ENCODE measurements at regions not wholly inside any gene's neighbourhood (a gene's known extent, or its start where the extent isn't known, plus 50 kb on each side); places are given as distances from the start of the nearest gene placed in this dataset.

DNA sequence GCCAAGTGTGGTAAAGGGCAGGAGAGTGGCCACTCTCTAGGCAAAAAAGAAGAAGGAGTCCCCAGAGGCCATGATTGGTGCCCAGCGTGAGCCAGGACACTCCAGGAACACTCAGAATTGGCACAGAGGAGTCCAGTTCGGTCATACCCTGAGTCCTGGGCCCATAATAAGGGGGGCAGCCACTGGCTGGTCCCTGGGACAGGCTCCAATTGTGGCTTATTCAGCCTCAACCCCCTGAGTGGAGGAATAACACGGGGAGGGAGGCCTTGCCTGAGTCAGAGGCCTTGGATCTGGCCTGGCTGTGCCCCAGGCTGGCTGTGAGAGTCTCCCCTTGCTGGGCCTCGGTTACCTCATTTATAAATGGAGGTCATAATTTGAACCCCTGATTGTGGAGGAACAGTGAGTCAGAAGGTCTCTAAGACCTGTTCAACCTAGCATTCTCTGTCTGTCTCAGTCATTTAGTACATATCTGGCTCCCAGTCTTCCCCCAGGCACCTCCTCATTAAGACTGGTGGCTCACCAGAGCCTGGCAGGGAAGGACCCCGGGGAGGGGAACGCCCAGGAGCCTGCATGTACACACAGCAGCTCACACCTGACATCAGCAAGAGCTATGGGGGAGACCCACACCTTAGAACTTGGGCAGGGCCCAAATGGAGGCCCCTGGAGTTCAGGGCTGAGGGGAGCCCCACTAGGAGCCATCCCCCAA lies 95.9 kb upstream of the ATP2B2 start:
- Histone ChIP-seq H3K79me2 (ENCODE audit: insufficient read depth) (no peaks in the 10 kb centered on the region), H3K27ac (no peak overlapping the region), H2AFZ (no peak overlapping the region), H3K9ac (no peak overlapping the region), H3K9me2 (ENCODE audit: insufficient read depth) (no peaks in the 10 kb centered on the region), H3K4me2 (ENCODE audit: unreplicated experiment) (no peak overlapping the region), H3F3A (ENCODE audit: insufficient read depth) (no peaks in the 10 kb centered on the region), H3K36me3 (ENCODE audit: low read depth) (no peaks in the 10 kb centered on the region), H3K4me3 (no peak overlapping the region), H3K27me3 (replicated peaks; ENCODE audit: insufficient read depth) (peaks cover 5% of the 10 kb centered on the region), H3K4me1 (ENCODE audit: insufficient read depth) (no peaks in the 10 kb centered on the region), H4K20me1 (ENCODE audit: insufficient read depth) (no peaks in the 10 kb centered on the region), H3K9me3 (ENCODE audit: low read depth) (no peaks in the 10 kb centered on the region)
- TF ChIP-seq EZH2 (IDR thresholded peaks at IDR 0.05; ENCODE audit: insufficient read depth, poor library complexity, severe bottlenecking) (no peak), EZH2phosphoT487 (IDR thresholded peaks at IDR 0.05; ENCODE audit: insufficient read depth, low read depth) (no peak)
- in situ Hi-C loops (cut with MboI) = no loop called here
- DNase-seq = peak; percentile 25
- 9 to 10% methylated on average over 6 of the region's 6 CpGs for WGBS, 2 experiments (ENCODE audit: low coverage in 1 of 2, low lambda C conversion rate in 2 of 2, missing lambda C conversion rate in 2 of 2)

GRCh38 chr3:10601857-10602230 lies 96.5 kb upstream of the ATP2B2 start:
- Histone ChIP-seq H3K4me3 (no peak overlapping the region), H2AFZ (no peak overlapping the region), H3K79me2 (ENCODE audit: insufficient read depth) (no peaks in the 10 kb centered on the region), H3K9me3 (ENCODE audit: low read depth) (no peaks in the 10 kb centered on the region), H3K4me1 (ENCODE audit: insufficient read depth) (no peaks in the 10 kb centered on the region), H3K4me2 (ENCODE audit: unreplicated experiment) (no peak overlapping the region), H3K27me3 (replicated peaks; ENCODE audit: insufficient read depth) (peaks cover 5% of the 10 kb centered on the region), H4K20me1 (ENCODE audit: insufficient read depth) (no peaks in the 10 kb centered on the region), H3F3A (ENCODE audit: insufficient read depth) (no peaks in the 10 kb centered on the region), H3K27ac (no peak overlapping the region), H3K9ac (no peak overlapping the region), H3K9me2 (ENCODE audit: insufficient read depth) (no peaks in the 10 kb centered on the region), H3K36me3 (ENCODE audit: low read depth) (no peaks in the 10 kb centered on the region)
- in situ Hi-C loops (cut with MboI) = no loop called here
- WGBS, 2 experiments (ENCODE audit: low coverage in 1 of 2, low lambda C conversion rate in 2 of 2, missing lambda C conversion rate in 2 of 2) = 4 to 8% methylated on average over 5 of the region's 5 CpGs
- DNase-seq = no peak
- TF ChIP-seq EZH2phosphoT487 (IDR thresholded peaks at IDR 0.05; ENCODE audit: insufficient read depth, low read depth) = no peak
- TF ChIP-seq EZH2 (IDR thresholded peaks at IDR 0.05; ENCODE audit: insufficient read depth, poor library complexity, severe bottlenecking) = no peak

GRCh38 chr3:10602271-10602670 lies 96.9 kb upstream of the ATP2B2 start:
- no peaks in the 10 kb centered on the region for H4K20me1 ChIP-seq (ENCODE audit: insufficient read depth)
- H3K4me1 ChIP-seq (ENCODE audit: insufficient read depth) = no peaks in the 10 kb centered on the region
- no peaks in the 10 kb centered on the region for H3K36me3 ChIP-seq (ENCODE audit: low read depth)
- no peaks in the 10 kb centered on the region for H3K79me2 ChIP-seq (ENCODE audit: insufficient read depth)
- 42% methylated on average over 7 of the region's 7 CpGs for WGBS, 2 experiments (ENCODE audit: low coverage in 1 of 2, low lambda C conversion rate in 2 of 2, missing lambda C conversion rate in 2 of 2)
- H3K27me3 ChIP-seq (replicated peaks; ENCODE audit: insufficient read depth) = peaks cover 5% of the 10 kb centered on the region
- H3K4me3 ChIP-seq = no peak overlapping the region
- no peaks in the 10 kb centered on the region for H3K9me2 ChIP-seq (ENCODE audit: insufficient read depth)
- no peaks in the 10 kb centered on the region for H3F3A ChIP-seq (ENCODE audit: insufficient read depth)
- no peak overlapping the region for H3K4me2 ChIP-seq (ENCODE audit: unreplicated experiment)
- no peak for DNase-seq
- H3K27ac ChIP-seq = no peak overlapping the region
- in situ Hi-C loops (cut with MboI) = no loop called here
- H3K9me3 ChIP-seq (ENCODE audit: low read depth) = no peaks in the 10 kb centered on the region
- H2AFZ ChIP-seq = no peak overlapping the region
- no peak overlapping the region for H3K9ac ChIP-seq
- TF ChIP-seq EZH2 (IDR thresholded peaks at IDR 0.05; ENCODE audit: insufficient read depth, poor library complexity, severe bottlenecking) = no peak
- no peak for TF ChIP-seq EZH2phosphoT487 (IDR thresholded peaks at IDR 0.05; ENCODE audit: insufficient read depth, low read depth)

DNA sequence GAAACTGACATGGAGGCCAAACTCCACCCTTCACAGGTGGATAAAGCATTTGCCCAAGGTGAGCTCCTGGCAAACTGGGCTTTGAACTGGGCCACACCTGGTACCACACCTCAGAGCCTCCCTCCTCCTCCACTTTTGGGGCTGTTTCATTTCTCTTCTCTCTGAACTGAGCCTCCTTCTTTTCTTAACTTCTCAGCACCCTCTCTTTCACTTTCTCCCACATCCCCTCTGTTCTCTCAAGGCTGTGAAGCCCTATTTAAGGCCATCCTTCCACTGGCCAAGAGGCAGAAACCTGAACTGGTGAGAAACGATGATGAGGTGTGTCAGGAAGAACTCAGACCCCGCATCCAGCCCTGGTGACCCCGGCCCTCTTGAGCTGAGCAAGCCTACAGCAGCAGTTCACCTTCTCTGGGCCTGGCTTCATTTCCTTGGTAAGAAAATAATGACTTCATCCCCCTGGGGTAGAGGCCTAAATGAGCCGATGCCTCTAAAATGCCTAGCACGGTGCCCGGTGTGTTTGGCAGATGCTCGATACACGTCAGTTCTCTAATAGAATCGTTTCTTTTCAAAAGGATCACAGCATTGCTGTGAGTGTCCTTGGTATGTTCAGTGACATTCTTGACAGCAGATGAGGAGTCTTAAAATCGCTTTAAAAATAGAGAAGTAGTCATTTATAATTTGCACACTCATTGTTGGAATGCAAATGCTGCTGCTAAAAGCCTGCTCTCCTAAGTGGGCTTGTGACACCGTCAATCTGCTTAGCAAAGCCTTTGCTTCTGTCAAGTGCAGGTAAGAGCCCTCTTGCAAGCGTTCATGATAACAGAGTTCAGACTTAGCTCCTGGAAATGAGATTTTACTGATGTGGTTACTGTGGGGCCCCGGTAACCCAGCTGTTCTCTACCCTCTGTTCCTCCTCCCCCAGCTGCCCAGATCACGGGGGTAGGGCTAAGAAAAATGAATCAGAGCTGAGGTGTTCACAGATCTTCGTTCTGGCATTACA lies 97.7 kb upstream of the ATP2B2 start:
- no peak for TF ChIP-seq EZH2 (IDR thresholded peaks at IDR 0.05; ENCODE audit: insufficient read depth, poor library complexity, severe bottlenecking)
- Histone ChIP-seq H3K27me3 (replicated peaks; ENCODE audit: insufficient read depth) (peaks cover 5% of the 10 kb centered on the region), H3K4me3 (no peak overlapping the region)

More for the DNA sequence above, 97.7 kb upstream of the ATP2B2 start:
- no peaks in the 10 kb centered on the region for H3K9me2 ChIP-seq (ENCODE audit: insufficient read depth)
- H3K4me2 ChIP-seq (ENCODE audit: unreplicated experiment) = no peak overlapping the region
- no peak overlapping the region for H2AFZ ChIP-seq
- H3K36me3 ChIP-seq (ENCODE audit: low read depth) = no peaks in the 10 kb centered on the region
- no peaks in the 10 kb centered on the region for H3K79me2 ChIP-seq (ENCODE audit: insufficient read depth)
- H3K9ac ChIP-seq = no peak overlapping the region
- no peaks in the 10 kb centered on the region for H3K4me1 ChIP-seq (ENCODE audit: insufficient read depth)
- H3K27ac ChIP-seq = no peak overlapping the region
- H3F3A ChIP-seq (ENCODE audit: insufficient read depth) = no peaks in the 10 kb centered on the region
- WGBS, 2 experiments (ENCODE audit: low coverage in 1 of 2, low lambda C conversion rate in 2 of 2, missing lambda C conversion rate in 2 of 2) = 23 to 26% methylated on average over 15 of the region's 15 CpGs
- no peaks in the 10 kb centered on the region for H4K20me1 ChIP-seq (ENCODE audit: insufficient read depth)
- no peak for DNase-seq
- in situ Hi-C loops (cut with MboI) = no loop called here
- no peaks in the 10 kb centered on the region for H3K9me3 ChIP-seq (ENCODE audit: low read depth)
